Loucy (cell line): ENCODE measurements at regions not wholly inside any gene's neighbourhood (a gene's known extent, or its start where the extent isn't known, plus 50 kb on each side); places are given as distances from the start of the nearest gene placed in this dataset.

Experiments used
- H2AFZ ChIP-seq: fragments of 200-600 bp; sonication (generic); 2 replicates; pipeline ENCODE4 v1.6.0; 2016; ENCODE audit warnings: antibody characterized with exemption, mild to moderate bottlenecking, low read length, moderate library complexity
- H3F3A ChIP-seq: fragments of 200-600 bp; 2 replicates; pipeline ENCODE4 v1.6.0; 2016; ENCODE audit warnings: antibody characterized with exemption, low read depth, mild to moderate bottlenecking
- H3K27me3 ChIP-seq: fragments of 200-600 bp; sonication (generic); 2 replicates; pipeline ENCODE4 v1.6.1; 2014; ENCODE audit warnings: low read length, mild to moderate bottlenecking; ENCODE audit not compliant: insufficient read depth, poor library complexity, severe bottlenecking
- H3K36me3 ChIP-seq: fragments of 200-600 bp; sonication (generic); 2 replicates; pipeline ENCODE4 v1.6.1; 2016; ENCODE audit warnings: low read length; ENCODE audit not compliant: insufficient read depth
- H3K4me1 ChIP-seq: fragments of 200-600 bp; sonication (generic); 2 replicates; pipeline ENCODE4 v1.5.1; 2014; ENCODE audit warnings: low read length, mild to moderate bottlenecking; ENCODE audit not compliant: insufficient read depth, poor library complexity, severe bottlenecking
- H3K4me2 ChIP-seq: fragments of 200-600 bp; sonication (generic); 2 replicates; pipeline ENCODE4 v1.6.0; 2014; ENCODE audit warnings: antibody characterized with exemption, low read length, low read depth, mild to moderate bottlenecking; ENCODE audit not compliant: poor library complexity, severe bottlenecking
- H3K4me3 ChIP-seq: fragments of 200-600 bp; sonication (generic); 2 replicates; pipeline ENCODE4 v1.5.1; 2014; ENCODE audit warnings: low read length, mild to moderate bottlenecking, mixed read lengths; ENCODE audit not compliant: poor library complexity, severe bottlenecking
- H3K79me2 ChIP-seq: fragments of 200-600 bp; sonication (generic); 2 replicates; pipeline ENCODE4 v1.6.1; 2014; ENCODE audit warnings: low read length; ENCODE audit not compliant: insufficient read depth
- H3K9ac ChIP-seq: fragments of 200-600 bp; sonication (generic); 2 replicates; pipeline ENCODE4 v1.6.0; 2014; ENCODE audit warnings: mild to moderate bottlenecking, low read depth, low read length, moderate library complexity; ENCODE audit not compliant: poor library complexity, severe bottlenecking
- H3K9me2 ChIP-seq: fragments of 200-600 bp; sonication (generic); replicated peaks from 2 replicates; pipeline ENCODE4 v1.6.1; 2016; ENCODE audit warnings: low read depth, low read length, mixed read lengths
- H3K9me3 ChIP-seq: fragments of 200-600 bp; sonication (generic); 2 replicates; pipeline ENCODE4 v1.6.1; 2014; ENCODE audit warnings: mild to moderate bottlenecking, antibody characterized with exemption, low read length, low read depth; ENCODE audit not compliant: insufficient read depth
- H4K20me1 ChIP-seq: fragments of 200-600 bp; sonication (generic); 2 replicates; pipeline ENCODE4 v1.6.0; 2014; ENCODE audit warnings: antibody characterized with exemption, low read length, mild to moderate bottlenecking; ENCODE audit not compliant: insufficient read depth, poor library complexity, severe bottlenecking
- CTCF ChIP-seq: fragments of 200-600 bp; sonication (generic); conservative IDR thresholded peaks from 2 replicates; pipeline ENCODE4 v1.5.1; 2014; ENCODE audit warnings: mild to moderate bottlenecking, antibody characterized with exemption, low read length
- EZH2phosphoT487 ChIP-seq: fragments of 200-600 bp; IDR thresholded peaks from 2 replicates; pipeline ENCODE4 v1.6.1; 2018; ENCODE audit warnings: antibody characterized with exemption, mild to moderate bottlenecking, moderate library complexity, borderline replicate concordance

- Histone ChIP-seq H3K79me2 (no peaks in the 10 kb centered on the region), H3F3A (no peaks in the 10 kb centered on the region), H3K4me1 (no peaks in the 10 kb centered on the region), H3K9ac (no peak overlapping the region), H3K9me2 (no peaks in the 10 kb centered on the region), H3K27me3 (no peaks in the 10 kb centered on the region), H3K36me3 (no peaks in the 10 kb centered on the region), H2AFZ (no peak overlapping the region), H4K20me1 (no peaks in the 10 kb centered on the region), H3K4me2 (no peak overlapping the region), H3K9me3 (peaks cover 21% of the 10 kb centered on the region; the same call in 1 of the 2 replicates), H3K4me3 (no peak overlapping the region)
- no peak for TF ChIP-seq EZH2phosphoT487
- no peak for TF ChIP-seq CTCF
Observed at GRCh38 chr3:72223116-72223515, 438.2 kb upstream of the PROK2 start.

- Histone ChIP-seq H3K4me1 (no peaks in the 10 kb centered on the region), H3K9me3 (peaks cover 21% of the 10 kb centered on the region; the same call in 1 of the 2 replicates), H3F3A (no peaks in the 10 kb centered on the region), H3K4me2 (no peak overlapping the region), H4K20me1 (no peaks in the 10 kb centered on the region), H2AFZ (no peak overlapping the region), H3K36me3 (no peaks in the 10 kb centered on the region), H3K9me2 (no peaks in the 10 kb centered on the region), H3K27me3 (no peaks in the 10 kb centered on the region), H3K79me2 (no peaks in the 10 kb centered on the region), H3K4me3 (no peak overlapping the region), H3K9ac (no peak overlapping the region)
- TF ChIP-seq CTCF (no peak), EZH2phosphoT487 (no peak)
Observed at GRCh38 chr3:72222410-72222809, 437.5 kb upstream of the PROK2 start.

GRCh38 chr3:72220946-72221345 lies 436.0 kb upstream of the PROK2 start:
- no peak overlapping the region for H3K4me2 ChIP-seq
- H4K20me1 ChIP-seq = no peaks in the 10 kb centered on the region
- H3K27me3 ChIP-seq = no peaks in the 10 kb centered on the region
- no peak overlapping the region for H3K4me3 ChIP-seq
- H3F3A ChIP-seq = no peaks in the 10 kb centered on the region
- TF ChIP-seq EZH2phosphoT487 (no peak), CTCF (no peak)
- H3K36me3 ChIP-seq = no peaks in the 10 kb centered on the region
- no peaks in the 10 kb centered on the region for H3K79me2 ChIP-seq
- no peak overlapping the region for H3K9ac ChIP-seq
- peaks cover 21% of the 10 kb centered on the region; the same call in 1 of the 2 replicates for H3K9me3 ChIP-seq
- H3K9me2 ChIP-seq = no peaks in the 10 kb centered on the region
- H3K4me1 ChIP-seq = no peaks in the 10 kb centered on the region
- no peak overlapping the region for H2AFZ ChIP-seq
